ENCODE measurements at regions not wholly inside any gene's neighbourhood (a gene's known extent, or its start where the extent isn't known, plus 50 kb on each side); places are given as distances from the start of the nearest gene placed in this dataset.
A peak's percentile ranks its signal among the peaks of the same experiment; 100 is the strongest.

- Mint-ChIP-seq H3K36me3 (ENCODE audit: insufficient read depth in 2 of 2) (no peaks in the 10 kb centered on the region), H3K9me3 (peaks cover 0 to 4% of the 10 kb centered on the region in 2 donors), H3K27ac (no peak overlapping the region), H3K4me1 (ENCODE audit: low read depth) (no peaks in the 10 kb centered on the region), H3K27me3 (ENCODE audit: low read depth) (peaks cover 11% of the 10 kb centered on the region), H3K4me3 (no peak overlapping the region)
- DNase-seq (no peak), ATAC-seq (replicated peaks in 1 of 2) (no peak)
These were observed 255.4 kb upstream of the PLXNA2 start for GRCh38 chr1:208499601-208500000.

GRCh38 chr1:208500375-208500774, 256.2 kb upstream of the PLXNA2 start:
- Mint-ChIP-seq H3K27ac (no peak overlapping the region), H3K4me3 (no peak overlapping the region), H3K27me3 (ENCODE audit: low read depth) (peaks cover 11% of the 10 kb centered on the region), H3K4me1 (ENCODE audit: low read depth) (no peaks in the 10 kb centered on the region), H3K36me3 (ENCODE audit: insufficient read depth in 2 of 2) (no peaks in the 10 kb centered on the region), H3K9me3 (peaks cover 0 to 2% of the 10 kb centered on the region in 2 donors)
- DNase-seq (no peak), ATAC-seq (replicated peaks in 1 of 2) (no peak)

GRCh38 chr1:208501542-208501941, 257.4 kb upstream of the PLXNA2 start:
- H3K4me1 Mint-ChIP-seq (ENCODE audit: low read depth), result no peaks in the 10 kb centered on the region
- no peak for DNase-seq
- H3K36me3 Mint-ChIP-seq (ENCODE audit: insufficient read depth in 2 of 2), result no peaks in the 10 kb centered on the region
- peaks cover 11% of the 10 kb centered on the region for H3K27me3 Mint-ChIP-seq (ENCODE audit: low read depth)
- no peak overlapping the region for H3K4me3 Mint-ChIP-seq
- no peak overlapping the region for H3K27ac Mint-ChIP-seq
- ATAC-seq (replicated peaks in 1 of 2), result no peak
- H3K9me3 Mint-ChIP-seq, result no peaks in the 10 kb centered on the region

DNA sequence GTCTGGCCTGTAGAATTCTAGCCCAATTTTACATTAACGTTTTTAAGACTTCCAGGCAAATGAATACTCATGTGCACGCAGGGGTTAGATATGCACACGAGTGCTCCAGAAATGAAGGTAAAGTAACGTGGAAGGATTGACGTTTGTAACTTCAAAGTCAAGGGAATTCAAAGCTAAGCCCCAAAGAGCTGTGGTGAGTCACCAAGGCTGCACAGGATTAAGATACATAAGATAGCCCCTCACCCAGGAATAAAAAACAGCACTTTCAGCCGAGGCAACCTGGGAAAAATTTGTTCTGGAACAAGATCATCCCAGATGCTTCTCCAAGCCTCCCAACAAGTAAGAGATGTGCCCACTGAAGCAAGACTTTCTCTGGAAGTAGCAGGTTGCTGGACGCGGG, 259.6 kb upstream of the PLXNA2 start:
- Mint-ChIP-seq H3K36me3 (ENCODE audit: insufficient read depth in 2 of 2) (no peaks in the 10 kb centered on the region), H3K9me3 (no peaks in the 10 kb centered on the region), H3K4me1 (ENCODE audit: low read depth) (no peaks in the 10 kb centered on the region), H3K4me3 (no peak overlapping the region), H3K27ac (no peak overlapping the region), H3K27me3 (ENCODE audit: low read depth) (peaks cover 11% of the 10 kb centered on the region)
- ATAC-seq (replicated peaks in 1 of 2) (no peak), DNase-seq (no peak)

DNA sequence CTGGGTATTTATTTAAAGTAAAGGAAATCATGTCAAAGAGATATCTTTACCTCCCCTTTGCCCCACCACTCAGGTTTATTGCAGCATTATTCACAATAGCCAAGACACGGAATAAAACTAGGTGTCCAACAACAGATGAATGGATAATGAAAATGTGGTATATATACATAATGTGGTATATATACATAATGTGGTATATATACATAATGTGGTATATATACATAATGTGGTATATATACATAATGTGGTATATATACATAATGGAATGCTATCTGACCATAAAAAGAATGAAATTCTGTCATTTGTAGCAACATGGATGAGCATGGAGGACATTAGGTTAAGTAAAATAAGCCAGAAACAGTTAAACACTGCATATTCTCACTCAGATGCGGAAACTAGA, 262.6 kb upstream of the PLXNA2 start:
- ATAC-seq (replicated peaks in 1 of 2), result no peak
- H3K36me3 Mint-ChIP-seq (ENCODE audit: insufficient read depth in 2 of 2), result no peaks in the 10 kb centered on the region
- no peak for DNase-seq
- peak overlapping the region; percentile 32 for H3K27ac Mint-ChIP-seq
- H3K27me3 Mint-ChIP-seq (ENCODE audit: low read depth), result peaks cover 6% of the 10 kb centered on the region
- no peaks in the 10 kb centered on the region for H3K4me1 Mint-ChIP-seq (ENCODE audit: low read depth)
- H3K4me3 Mint-ChIP-seq, result no peak overlapping the region
- no peaks in the 10 kb centered on the region for H3K9me3 Mint-ChIP-seq

DNA sequence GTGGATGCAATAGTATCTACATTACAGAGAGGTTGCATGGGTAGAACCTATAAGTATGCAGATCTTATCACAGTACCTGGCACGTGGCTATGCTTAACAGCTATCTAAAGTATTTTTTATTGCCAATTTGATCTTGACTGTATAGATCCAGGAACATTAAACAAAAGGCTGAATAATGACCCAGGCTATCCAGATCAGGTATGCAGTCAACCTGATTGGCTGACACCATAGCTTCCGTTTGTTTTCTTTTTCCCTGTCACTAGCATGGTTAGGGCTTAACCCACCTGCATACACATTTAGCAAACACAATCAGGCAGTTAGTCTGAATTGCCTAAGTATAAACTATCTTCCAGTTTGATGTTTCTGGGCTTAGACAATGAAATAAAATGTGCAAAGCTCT, 264.9 kb upstream of the PLXNA2 start:
- no peaks in the 10 kb centered on the region for H3K9me3 Mint-ChIP-seq
- no peak overlapping the region for H3K4me3 Mint-ChIP-seq
- H3K4me1 Mint-ChIP-seq (ENCODE audit: low read depth), result no peaks in the 10 kb centered on the region
- peaks cover 6% of the 10 kb centered on the region for H3K27me3 Mint-ChIP-seq (ENCODE audit: low read depth)
- H3K36me3 Mint-ChIP-seq (ENCODE audit: insufficient read depth in 2 of 2), result no peaks in the 10 kb centered on the region
- H3K27ac Mint-ChIP-seq, result no peak overlapping the region
- ATAC-seq (replicated peaks in 1 of 2), result no peak
- DNase-seq, result no peak

- Mint-ChIP-seq H3K4me1 (ENCODE audit: low read depth) (no peaks in the 10 kb centered on the region), H3K27me3 (ENCODE audit: low read depth) (peaks cover 13% of the 10 kb centered on the region), H3K9me3 (no peaks in the 10 kb centered on the region), H3K4me3 (no peak overlapping the region), H3K36me3 (ENCODE audit: insufficient read depth in 2 of 2) (no peaks in the 10 kb centered on the region), H3K27ac (no peak overlapping the region)
- ATAC-seq (replicated peaks in 1 of 2), result no peak
- DNase-seq, result no peak
These were observed 266.2 kb upstream of the PLXNA2 start for GRCh38 chr1:208510192-208510952.

- no peaks in the 10 kb centered on the region for H3K36me3 Mint-ChIP-seq (ENCODE audit: insufficient read depth in 2 of 2)
- no peak for DNase-seq
- H3K27ac Mint-ChIP-seq, result no peak overlapping the region
- H3K27me3 Mint-ChIP-seq (ENCODE audit: low read depth), result peaks cover 19% of the 10 kb centered on the region
- no peaks in the 10 kb centered on the region for H3K4me1 Mint-ChIP-seq (ENCODE audit: low read depth)
- no peaks in the 10 kb centered on the region for H3K9me3 Mint-ChIP-seq
- ATAC-seq (replicated peaks in 1 of 2), result no peak
- H3K4me3 Mint-ChIP-seq, result no peak overlapping the region
These were observed 267.2 kb upstream of the PLXNA2 start for GRCh38 chr1:208511242-208511860.

DNA sequence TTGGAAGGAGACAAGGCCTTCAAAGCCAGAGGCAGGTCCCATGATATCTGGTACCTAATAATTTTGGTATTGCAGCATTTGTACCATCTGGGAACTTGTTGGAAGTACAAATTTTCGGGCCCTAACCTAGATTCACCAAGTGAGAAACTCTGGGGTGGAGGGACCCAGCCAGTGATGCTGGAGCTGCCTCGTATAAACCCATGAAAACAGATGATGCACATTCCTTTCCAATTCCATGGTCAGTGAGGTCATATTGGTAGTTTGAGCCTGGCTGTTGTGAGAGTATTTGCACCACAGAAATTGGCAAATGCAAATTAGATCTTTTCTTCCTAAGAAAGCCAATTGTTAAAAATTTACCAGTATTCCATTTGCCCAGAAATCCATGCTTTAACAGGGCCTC, 269.6 kb upstream of the PLXNA2 start:
- ATAC-seq (replicated peaks in 1 of 2) (no peak), DNase-seq (no peak)
- H3K36me3 Mint-ChIP-seq (ENCODE audit: insufficient read depth in 2 of 2), result no peaks in the 10 kb centered on the region
- H3K27ac Mint-ChIP-seq, result no peak overlapping the region
- H3K27me3 Mint-ChIP-seq (ENCODE audit: low read depth), result peaks cover 19% of the 10 kb centered on the region
- no peaks in the 10 kb centered on the region for H3K9me3 Mint-ChIP-seq
- H3K4me3 Mint-ChIP-seq, result no peak overlapping the region
- no peaks in the 10 kb centered on the region for H3K4me1 Mint-ChIP-seq (ENCODE audit: low read depth)

DNA sequence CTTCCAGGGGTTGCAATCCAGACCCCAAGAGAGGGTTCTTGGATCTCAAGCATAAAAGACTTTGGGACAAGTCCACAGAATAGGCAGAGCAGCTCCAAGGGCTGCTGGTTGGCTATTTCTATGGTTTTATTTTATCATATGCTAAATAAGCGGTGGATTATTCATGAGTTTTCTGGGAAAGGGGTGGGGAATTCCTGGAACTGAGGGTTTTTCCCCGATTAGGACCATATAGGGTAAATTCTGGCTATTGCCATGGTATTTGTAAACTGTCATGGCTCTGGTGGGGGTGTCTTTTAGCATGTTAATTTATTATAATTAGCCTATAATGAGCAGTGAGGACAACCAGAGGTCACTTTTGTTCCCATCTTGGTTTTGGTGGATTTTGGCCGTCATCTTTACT, 270.9 kb upstream of the PLXNA2 start:
- H3K9me3 Mint-ChIP-seq, result no peaks in the 10 kb centered on the region
- no peaks in the 10 kb centered on the region for H3K4me1 Mint-ChIP-seq (ENCODE audit: low read depth)
- no peak for ATAC-seq (replicated peaks in 1 of 2)
- H3K27me3 Mint-ChIP-seq (ENCODE audit: low read depth), result peaks cover 13% of the 10 kb centered on the region
- H3K27ac Mint-ChIP-seq, result no peak overlapping the region
- DNase-seq, result no peak
- no peak overlapping the region for H3K4me3 Mint-ChIP-seq
- H3K36me3 Mint-ChIP-seq (ENCODE audit: insufficient read depth in 2 of 2), result no peaks in the 10 kb centered on the region

DNA sequence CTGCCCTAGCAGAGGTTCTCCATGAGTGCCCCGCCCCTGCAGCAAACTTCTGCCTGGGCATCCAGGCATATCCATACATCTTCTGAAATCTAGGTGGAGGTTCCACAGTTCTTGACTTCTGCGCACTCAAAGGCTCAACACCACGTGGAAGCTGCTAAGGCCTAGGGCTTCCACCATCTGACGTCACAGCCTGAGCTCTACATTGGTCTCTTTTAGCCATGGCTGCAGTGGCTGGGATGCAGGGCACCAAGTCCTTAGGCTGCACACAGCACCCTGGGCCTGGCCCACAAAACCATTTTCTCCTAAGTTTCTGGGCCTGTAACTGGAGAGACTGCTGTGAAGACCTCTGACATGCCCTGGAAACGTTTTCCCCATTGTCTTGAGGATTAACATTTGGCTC, 272.6 kb upstream of the PLXNA2 start:
- Mint-ChIP-seq H3K4me1 (ENCODE audit: low read depth) (no peaks in the 10 kb centered on the region), H3K36me3 (ENCODE audit: insufficient read depth in 2 of 2) (no peaks in the 10 kb centered on the region), H3K9me3 (no peaks in the 10 kb centered on the region), H3K27me3 (ENCODE audit: low read depth) (peaks cover 13% of the 10 kb centered on the region), H3K27ac (no peak overlapping the region), H3K4me3 (no peak overlapping the region)
- ATAC-seq (replicated peaks in 1 of 2) (no peak), DNase-seq (no peak)

DNA sequence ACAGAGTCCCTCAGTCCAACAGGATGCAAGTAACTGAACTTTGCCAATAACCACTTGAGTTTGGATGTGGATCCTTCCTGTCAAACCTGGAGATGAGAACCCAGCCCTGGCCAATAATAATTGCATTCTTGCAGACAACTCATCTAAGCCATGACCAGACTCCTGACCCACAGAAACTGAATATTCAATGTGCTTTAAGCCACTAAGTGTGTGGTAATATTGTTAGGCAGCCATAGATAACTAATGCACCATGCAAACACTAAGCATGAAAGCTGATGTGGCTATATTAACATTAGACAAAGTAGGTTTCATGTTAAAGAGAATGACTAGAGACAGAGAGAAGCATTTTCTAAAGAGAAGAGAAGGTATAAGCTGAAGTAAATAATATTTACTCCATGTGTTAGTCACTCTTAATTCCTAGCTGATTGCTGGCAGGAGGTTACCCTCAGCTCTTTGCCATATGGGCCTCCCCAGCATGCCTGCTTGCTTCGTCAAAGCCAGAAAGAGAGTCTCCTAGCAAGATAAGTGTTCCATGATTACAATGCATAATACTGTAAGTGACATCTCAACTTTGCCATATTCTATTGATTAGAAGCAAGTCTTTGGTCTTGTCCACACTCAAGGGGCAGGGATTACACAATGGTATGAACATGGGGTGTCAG, 276.4 kb upstream of the PLXNA2 start:
- no peak overlapping the region for H3K4me3 Mint-ChIP-seq
- peaks cover 3% of the 10 kb centered on the region for H3K27me3 Mint-ChIP-seq (ENCODE audit: low read depth)
- ATAC-seq (replicated peaks in 1 of 2), result no peak

DNA sequence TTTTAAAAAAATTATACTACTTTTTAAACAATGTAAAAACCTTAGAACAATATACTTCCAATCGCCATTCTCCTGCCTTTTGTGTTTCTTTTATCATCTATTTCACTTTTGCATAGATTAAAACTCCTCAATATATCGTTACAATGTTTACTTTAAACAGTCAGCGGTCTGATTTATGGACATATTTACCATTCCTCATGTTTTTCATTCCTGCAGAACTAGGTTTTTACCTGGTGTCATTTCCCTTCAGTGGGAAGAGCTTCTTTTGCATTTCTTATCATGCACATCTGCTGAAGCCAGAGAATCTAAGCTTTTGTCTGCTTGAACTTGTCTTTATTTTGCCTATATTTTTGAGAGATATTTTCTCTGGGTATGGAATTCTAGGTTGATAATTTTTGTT, 277.4 kb upstream of the PLXNA2 start:
- no peak overlapping the region for H3K27ac Mint-ChIP-seq
- no peaks in the 10 kb centered on the region for H3K4me1 Mint-ChIP-seq (ENCODE audit: low read depth)
- no peaks in the 10 kb centered on the region for H3K9me3 Mint-ChIP-seq
- no peaks in the 10 kb centered on the region for H3K27me3 Mint-ChIP-seq (ENCODE audit: low read depth)
- no peak overlapping the region for H3K4me3 Mint-ChIP-seq
- no peaks in the 10 kb centered on the region for H3K36me3 Mint-ChIP-seq (ENCODE audit: insufficient read depth in 2 of 2)
- no peak for DNase-seq
- no peak for ATAC-seq (replicated peaks in 1 of 2)

More for the DNA sequence above, 276.4 kb upstream of the PLXNA2 start:
- H3K27ac Mint-ChIP-seq, result no peak overlapping the region
- no peak for DNase-seq
- no peaks in the 10 kb centered on the region for H3K36me3 Mint-ChIP-seq (ENCODE audit: insufficient read depth in 2 of 2)
- H3K9me3 Mint-ChIP-seq, result no peaks in the 10 kb centered on the region
- H3K4me1 Mint-ChIP-seq (ENCODE audit: low read depth), result no peaks in the 10 kb centered on the region

Measured in activated T-cell treated with anti-CD3 and anti-CD28 coated beads, Interleukin-2, amount 50 U/mL, for 72 hours (primary cell).